HG03575 (cell line): ENCODE measurements at regions not wholly inside any gene's neighbourhood (a gene's known extent, or its start where the extent isn't known, plus 50 kb on each side); places are given as distances from the start of the nearest gene placed in this dataset.

ENCODE experiments used
- ATAC-seq: cut with Tn5 transposase; IDR thresholded peaks from one replicate; pipeline ENCODE4 v1.9.1; 2021; ENCODE audit not compliant: unreplicated experiment, insufficient number of reproducible peaks, low FRiP score; ENCODE audit errors: extremely low read depth

GRCh38 chr16:79543219-79543618, 57.3 kb downstream of the MAF start:
- no peak for ATAC-seq

- ATAC-seq = no peak
These were observed 58.2 kb downstream of the MAF start for GRCh38 chr16:79542237-79542774.

DNA sequence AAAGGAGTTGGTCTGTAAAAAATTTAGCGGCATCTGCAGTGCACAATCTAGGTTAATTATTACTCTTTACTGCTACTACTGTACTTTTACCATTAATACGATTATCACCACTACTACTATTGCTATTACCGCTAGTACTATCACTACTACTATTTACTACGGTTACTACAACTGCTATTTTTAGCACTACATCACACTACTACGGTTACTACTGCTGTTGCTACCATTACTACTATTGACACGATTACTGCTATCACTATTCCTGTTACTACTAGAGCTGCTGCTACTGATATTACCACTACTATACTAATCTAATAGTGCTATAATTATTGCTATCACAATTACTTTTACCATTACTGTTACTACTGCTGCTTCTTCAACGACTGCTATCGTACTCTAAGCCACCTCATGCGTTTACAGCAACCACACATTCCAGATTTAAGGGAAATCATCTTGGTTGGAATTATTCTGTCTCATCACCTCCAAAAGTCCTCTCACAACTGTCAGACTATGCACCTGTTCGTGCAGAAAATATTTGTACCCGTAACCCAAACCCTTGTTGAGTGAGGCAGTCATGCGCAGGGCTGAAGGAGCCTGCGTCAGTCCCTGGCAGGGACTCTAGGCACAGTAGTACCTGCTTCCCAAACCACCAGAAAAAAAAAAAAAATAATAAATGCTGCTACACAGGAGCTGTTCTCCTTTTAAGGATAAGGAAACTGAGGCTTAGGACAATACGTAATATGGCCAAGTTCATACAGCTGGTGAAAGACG, 59.5 kb downstream of the MAF start:
- no peak for ATAC-seq

DNA sequence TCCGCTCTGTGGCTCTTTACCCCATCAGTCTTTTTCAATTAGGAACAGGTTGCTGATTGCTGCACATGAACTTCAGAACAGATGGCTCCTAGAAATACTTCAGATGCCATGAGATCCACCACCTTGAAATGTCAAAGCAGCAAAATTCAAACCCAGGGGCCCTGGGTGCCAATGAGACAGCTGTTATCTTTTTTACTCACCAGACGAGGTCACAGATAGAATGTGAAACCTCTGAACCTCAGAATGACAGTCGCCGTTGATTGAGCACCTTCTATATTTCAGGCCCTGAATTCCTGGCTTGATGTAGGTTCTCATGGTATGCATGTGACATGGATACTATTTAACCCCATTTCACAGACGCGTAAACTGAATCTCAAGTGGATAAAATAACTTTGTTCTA, 63.0 kb downstream of the MAF start:
- no peak for ATAC-seq

GRCh38 chr16:79536958-79537357, 63.6 kb downstream of the MAF start:
- no peak for ATAC-seq

DNA sequence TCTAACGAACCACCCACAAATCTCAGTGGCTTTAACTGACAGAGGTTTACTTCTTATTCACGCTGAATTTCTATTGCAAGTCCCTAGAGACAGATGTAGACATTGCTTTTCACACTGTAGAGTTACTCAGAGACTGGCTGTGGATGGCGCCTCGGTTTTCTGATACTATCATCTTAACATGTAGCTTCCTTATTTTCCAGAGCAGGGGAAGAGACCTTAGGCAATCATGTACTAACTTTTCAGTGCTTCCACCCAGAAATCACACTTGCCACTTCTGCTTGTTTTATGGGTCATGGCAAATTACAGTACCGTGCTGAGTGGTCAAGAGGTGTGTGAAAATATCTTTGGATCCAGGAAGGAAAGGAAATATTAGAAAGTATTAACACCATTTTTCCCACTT, 65.4 kb downstream of the MAF start:
- no peak for ATAC-seq

DNA sequence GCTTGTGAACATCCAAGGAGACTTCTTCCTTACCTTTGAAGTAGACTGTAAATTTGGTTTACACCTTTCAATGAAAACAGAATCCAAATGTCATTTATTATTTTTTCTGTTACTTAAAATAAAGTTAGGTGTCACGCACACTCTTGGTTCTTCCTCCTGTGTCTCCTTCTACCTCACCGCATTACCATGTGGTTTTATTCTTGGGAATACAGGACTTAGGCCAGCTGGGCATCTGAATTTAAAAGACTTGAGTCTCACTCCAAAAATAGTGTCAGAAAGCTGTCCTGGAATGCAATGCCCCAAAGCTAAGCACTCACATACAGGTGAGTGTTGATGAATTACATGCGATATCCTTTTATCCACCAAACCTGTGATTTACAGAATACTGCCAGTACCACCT, 66.4 kb downstream of the MAF start:
- ATAC-seq = no peak

GRCh38 chr16:79533292-79533691, 67.2 kb downstream of the MAF start:
- no peak for ATAC-seq

DNA sequence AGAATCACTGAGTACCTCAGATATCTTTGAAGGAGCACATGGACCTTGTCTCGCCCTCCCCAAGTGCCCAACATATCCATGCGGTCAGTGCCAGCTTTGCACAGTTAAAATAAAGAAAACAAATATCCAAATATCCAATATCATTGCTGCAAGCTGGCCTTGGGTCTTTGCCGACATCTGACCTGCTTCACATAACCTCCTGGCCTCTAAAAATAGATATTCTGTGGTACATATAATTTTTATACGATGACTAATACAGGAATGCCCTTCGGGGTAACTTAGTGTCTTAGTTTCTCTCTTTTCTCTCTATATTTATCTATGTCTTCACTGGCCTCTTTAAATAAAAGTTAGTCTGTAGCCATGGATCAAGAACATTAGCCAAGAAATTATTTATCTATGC, 67.8 kb downstream of the MAF start:
- ATAC-seq = no peak

GRCh38 chr16:79532273-79532672, 68.3 kb downstream of the MAF start:
- no peak for ATAC-seq

GRCh38 chr16:79528338-79528737, 72.2 kb downstream of the MAF start:
- no peak for ATAC-seq

- no peak for ATAC-seq
These were observed 76.6 kb downstream of the MAF start for GRCh38 chr16:79523971-79524370.

GRCh38 chr16:79519448-79519847, 81.1 kb downstream of the MAF start:
- ATAC-seq = no peak

GRCh38 chr16:79517156-79517555, 83.4 kb downstream of the MAF start:
- ATAC-seq = no peak

DNA sequence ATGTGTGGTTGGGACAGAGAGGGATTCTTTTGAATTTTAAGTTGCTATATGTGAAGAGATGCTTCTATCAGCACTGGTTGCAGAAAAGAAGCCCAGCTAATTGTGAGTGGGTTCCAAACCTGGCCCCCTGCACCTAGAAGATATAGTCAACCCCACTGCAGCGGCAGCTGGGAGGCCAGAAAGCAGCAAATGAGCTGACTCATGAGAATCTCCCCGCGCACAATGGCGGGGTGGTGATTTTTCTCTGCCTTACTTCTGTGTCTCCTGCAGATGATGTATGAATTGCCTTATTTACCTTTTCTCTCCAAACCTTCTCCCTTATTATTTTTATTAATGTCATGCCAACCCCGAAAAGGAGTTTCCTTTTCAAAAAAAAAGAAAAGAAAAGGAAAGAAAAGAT, 89.7 kb downstream of the MAF start:
- no peak for ATAC-seq

DNA sequence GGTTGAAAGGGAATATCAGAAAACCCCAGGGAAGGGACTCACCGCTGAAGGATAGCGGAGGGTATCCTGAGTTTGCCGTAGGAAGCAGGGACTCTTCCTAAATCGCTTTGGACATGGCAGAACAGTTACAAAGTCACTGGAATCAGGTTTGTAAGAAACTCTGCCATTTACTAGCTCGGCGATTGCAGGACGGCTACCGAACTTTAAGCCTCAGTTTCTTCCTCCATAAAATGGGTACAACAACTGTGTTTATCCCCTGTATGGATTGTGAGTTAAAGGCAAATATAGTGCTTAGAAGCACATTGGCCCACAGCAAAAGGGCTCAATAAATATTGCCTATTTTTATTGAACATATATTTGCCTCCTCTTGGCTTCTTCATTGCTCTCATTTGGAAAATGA, 90.6 kb downstream of the MAF start:
- ATAC-seq = no peak

DNA sequence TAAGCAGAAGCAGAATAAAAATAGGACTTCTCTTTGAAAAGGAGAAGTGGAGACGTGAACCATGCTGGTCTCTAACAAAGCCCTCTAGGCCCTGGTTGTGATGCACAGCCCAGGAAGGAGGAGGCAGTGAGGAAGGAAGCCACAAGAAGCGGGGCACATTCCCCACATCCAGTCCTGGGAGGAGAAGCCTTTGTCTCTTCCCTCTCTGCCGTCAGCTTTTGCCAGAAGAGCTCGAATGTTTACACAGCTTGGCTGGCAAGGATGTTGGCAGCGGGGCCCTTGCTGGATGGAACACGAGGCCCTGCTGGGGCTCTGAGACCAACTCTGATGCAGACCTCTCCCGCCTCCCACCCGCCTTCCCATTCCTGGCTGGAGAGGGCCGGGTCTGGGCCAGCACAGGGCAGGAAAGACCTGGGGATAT, 91.3 kb downstream of the MAF start:
- ATAC-seq = no peak

DNA sequence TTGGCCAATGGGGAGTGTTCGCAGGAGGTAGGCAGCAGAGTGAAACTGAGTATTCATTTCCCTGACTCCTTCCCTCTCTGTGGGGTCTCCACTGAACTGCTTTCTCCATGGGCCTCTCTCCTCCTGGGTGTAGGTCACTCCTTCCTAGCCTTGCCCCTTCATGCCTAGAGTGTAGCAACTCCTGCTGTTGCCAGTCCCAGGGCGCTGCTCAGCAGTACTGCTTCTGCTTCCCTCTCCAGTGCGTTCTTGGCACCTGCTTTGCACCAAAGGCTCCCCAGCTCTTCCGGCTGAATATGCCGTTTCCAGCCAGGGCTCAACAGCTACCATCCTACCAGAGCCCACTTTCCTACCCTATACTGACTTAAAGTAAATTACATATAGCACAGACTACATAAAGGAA, 92.2 kb downstream of the MAF start:
- no peak for ATAC-seq

DNA sequence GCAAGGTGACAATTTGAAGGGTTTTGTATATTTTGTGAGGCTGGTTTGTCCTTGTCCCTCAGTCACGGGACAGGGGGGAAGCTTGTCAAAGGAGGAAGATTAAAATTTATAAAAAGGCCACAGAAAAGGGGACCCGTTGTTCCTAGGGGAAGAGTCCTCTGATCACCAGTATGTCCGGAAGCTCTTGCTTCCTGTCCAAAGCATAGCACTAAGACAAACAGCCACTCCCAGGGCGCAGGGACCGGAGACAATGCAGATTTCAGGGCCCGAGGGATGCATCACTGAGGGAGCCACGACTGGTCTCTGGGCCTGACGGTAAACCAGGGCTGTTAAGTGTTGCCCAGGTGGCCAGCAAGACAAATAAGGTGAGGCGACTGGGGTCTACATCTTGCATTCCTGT, 95.2 kb downstream of the MAF start:
- ATAC-seq = no peak

DNA sequence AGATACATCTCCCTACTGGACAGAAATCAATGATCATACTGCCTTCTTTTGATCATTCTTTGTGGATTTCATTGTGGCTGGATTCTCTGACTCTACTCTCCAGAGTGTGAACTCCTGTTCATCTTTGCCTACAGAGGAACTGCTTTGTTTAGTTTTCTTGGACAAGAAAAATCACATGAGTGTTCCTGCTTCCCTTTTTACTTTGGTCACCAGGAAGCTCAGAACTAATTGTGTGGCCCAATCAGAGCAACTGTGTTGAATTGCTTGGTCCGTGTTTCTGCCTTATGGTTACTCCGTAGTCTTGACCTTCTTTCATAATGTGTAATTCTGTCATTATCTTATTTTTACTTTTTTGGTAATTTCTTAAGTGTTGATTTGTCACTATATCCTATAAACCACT, 97.0 kb downstream of the MAF start:
- ATAC-seq = no peak

GRCh38 chr16:79501446-79501845, 99.1 kb downstream of the MAF start:
- ATAC-seq = no peak
